HG02943 (cell line): ENCODE measurements at regions not wholly inside any gene's neighbourhood (a gene's known extent, or its start where the extent isn't known, plus 50 kb on each side); places are given as distances from the start of the nearest gene placed in this dataset.

Experiments
- ATAC-seq: cut with Tn5 transposase; IDR thresholded peaks from one replicate; pipeline ENCODE4 v1.9.1; 2021; ENCODE audit warnings: mild to moderate bottlenecking, low read depth, moderate library complexity; ENCODE audit not compliant: unreplicated experiment

DNA sequence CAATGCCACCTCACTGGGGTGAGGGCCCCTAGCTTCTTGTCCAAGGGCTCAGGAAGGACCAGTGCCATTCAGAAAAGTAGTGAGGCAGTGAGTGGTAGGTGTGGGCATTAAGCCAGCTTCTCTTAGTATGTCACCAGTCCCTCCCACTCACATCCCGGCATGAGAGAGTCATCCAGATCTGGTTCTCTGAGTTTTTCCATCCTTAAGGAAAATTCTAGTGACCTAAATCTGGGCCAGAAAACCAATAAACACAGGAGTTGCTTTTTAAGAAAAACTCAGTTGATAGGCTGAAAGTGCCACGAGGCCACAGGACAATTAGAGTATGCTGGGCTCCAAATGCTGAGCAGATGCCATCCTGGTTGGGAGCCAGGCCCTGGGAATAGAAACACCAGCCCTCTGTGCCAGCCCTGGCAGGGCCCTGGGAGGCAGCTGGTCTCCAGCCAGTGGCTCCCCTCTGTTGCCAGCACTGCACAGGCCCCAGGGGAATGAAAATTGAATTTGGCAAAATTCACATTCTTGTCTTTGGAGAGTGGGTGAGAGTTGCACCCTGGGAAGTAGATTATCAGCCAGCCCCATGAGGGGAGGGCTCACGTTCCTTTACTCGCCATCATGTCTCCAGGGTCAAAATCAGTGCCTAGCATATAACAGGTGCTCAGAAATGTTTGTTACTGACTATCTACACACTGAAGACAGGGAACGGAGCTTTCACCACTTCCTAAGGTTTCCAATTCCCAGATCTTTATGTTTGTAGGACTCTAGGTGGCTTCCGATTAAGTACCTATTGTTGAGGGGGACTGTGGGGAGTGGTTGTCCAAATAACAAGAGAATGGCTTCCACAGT is 52.8 kb downstream of the FAM43A start:
- ATAC-seq: no peak

DNA sequence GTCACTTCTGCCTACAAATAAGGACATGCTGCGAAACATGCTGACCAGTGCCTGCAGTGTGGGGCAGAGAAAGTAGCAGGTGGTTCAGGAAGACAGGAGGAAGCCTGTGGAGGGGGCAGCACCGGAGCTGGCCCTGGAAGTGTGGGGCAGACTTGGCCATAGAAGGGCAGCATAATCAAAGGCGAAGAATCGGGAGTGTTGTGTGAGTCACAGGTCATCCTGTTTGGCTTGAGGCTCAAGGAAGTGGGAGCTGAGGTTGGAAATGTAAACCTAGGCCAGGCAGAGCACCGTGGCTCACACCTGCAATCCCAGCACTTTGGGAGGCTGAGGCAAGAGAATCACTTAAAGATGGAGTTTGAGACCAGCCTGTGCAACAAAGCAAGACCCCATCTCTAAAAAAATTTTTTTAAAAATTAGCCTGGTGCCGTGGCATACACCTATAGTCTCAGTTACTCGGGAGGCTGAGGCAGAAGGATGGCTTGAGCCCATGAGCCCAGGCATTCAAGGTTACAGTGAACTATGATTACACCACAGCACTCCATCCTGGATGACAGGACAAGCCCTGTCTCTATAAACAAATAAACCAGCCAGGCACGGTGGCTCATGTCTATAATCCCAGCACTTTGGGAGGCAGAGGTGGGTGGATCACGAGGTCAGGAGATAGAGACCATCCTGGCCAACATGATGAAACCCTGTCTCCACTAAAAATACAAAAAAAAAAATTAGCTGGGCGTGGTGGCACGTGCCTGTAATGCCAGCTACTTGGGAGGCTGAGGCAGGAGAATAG is 54.0 kb downstream of the FAM43A start:
- ATAC-seq: no peak

DNA sequence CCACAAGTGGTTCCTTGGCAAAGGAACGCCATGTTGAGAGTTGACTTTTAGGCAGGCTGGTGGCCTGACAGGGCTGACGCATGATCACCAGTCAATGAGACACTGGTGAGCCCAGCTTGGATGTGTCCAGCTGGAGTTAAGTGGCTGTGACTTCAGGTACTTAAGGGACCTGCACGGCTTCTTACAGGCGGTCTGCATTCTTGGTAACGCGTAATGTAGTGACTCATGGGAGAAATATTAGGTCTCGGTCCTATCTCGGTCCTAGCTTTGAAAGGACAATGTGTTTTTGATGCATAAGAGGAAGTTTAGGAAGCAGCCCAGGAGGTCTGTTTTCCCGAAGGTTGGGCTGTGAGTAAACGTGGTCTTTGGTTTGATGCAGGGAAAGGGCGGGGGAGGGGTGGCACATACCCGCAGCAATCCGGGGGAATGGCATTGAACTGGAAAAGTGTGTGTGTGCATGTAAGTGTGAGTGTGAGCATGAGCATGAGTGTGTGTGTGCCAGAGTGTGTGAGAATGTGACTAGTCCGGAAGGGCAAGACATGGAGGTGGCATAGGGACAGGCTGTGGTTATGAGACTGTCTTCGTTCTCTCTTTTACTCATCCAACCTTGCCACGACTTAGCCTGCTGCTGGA is 55.3 kb downstream of the FAM43A start:
- no peak for ATAC-seq

DNA sequence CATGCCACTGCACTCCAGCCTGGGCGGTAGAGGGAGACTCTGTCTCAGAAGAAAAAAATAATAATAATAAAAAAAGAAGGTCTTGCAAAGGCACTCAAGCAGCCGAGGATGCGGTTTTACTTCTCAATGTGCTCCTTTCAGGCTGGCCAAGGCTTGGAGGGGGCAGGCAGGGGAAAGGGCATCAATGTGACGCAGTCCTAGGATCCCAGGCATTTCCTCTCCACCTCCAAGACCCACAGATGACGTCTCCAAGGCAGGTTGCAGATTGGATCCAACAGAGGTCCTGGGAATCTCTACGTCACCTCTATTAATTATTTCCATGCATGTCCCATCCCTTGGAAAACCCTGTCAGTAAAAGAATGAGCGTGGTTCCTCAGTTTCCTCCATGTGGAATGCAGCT is 56.2 kb downstream of the FAM43A start:
- no peak for ATAC-seq

DNA sequence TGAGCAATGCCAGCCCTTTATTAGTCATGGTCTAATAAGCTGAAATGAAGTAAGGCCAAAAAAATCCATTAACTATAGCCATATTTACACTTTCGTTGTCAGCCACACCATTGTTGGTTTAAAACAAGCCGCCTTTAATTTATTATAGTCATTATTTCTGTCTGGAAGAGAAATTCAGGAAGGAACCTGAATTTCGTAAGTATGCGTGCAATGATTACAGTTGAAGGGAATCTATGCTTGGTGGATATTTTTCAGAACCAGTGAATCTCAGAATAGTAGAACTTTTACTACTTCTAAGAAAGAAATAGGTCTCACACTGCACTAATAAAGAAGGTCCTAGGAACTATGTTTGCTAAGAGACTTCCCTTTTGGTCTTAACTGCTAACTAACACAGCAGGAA is 59.1 kb downstream of the FAM43A start:
- ATAC-seq: no peak

DNA sequence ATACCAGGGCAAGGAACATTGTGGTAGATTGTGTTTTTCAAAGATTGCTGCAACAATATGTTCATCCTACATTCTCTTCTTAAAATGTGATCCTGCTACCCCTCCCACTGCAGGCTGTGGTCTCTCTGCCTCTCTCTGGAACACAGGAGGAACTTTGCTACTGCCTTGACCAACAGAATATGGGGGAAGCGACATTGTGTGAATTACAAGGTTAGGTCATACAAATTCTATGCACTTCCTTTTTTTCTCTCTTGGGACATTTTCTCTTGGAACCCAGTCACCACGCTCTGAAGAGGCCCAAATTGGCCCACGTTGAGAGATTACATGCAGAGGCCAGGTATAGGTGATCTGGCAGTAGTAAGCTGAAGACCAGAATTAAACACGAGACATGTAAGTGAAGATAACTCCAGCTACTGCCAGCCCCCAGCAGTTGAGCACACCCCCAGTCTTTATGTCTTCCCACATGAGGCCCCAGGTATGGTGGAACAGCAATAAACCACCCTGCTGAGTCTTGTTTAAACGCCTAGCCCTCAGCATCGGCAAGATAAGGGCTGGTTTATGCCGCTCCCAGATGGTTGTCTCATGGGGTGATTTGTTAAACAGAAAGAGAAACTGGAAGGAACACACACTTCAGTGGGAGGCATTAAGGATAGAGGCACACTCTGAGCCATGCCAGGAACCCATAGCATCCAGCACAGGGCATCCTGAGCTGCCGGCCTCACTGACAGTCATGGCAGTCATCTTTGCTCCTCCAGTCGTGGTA is 59.9 kb downstream of the FAM43A start:
- no peak for ATAC-seq

DNA sequence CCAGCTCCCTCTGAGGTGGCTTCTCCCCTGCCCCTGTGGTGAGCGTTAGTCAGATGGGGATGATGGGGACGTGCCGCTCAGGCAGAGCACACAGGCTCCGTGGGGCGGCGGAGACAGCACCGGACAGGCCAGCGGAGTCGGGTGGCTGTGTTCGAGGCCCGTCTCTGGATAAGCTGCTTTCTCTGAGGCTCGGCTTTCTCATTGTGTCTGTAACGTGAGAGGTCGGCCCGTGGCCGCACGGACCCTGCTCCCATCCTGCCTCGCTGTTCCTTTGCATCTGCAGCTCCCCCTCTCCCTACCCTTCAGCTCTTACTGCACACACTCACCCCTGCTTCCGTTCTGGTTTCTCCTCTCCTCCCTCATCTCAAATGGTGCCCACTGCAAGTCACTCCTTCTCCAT is 62.5 kb downstream of the FAM43A start:
- ATAC-seq: no peak

DNA sequence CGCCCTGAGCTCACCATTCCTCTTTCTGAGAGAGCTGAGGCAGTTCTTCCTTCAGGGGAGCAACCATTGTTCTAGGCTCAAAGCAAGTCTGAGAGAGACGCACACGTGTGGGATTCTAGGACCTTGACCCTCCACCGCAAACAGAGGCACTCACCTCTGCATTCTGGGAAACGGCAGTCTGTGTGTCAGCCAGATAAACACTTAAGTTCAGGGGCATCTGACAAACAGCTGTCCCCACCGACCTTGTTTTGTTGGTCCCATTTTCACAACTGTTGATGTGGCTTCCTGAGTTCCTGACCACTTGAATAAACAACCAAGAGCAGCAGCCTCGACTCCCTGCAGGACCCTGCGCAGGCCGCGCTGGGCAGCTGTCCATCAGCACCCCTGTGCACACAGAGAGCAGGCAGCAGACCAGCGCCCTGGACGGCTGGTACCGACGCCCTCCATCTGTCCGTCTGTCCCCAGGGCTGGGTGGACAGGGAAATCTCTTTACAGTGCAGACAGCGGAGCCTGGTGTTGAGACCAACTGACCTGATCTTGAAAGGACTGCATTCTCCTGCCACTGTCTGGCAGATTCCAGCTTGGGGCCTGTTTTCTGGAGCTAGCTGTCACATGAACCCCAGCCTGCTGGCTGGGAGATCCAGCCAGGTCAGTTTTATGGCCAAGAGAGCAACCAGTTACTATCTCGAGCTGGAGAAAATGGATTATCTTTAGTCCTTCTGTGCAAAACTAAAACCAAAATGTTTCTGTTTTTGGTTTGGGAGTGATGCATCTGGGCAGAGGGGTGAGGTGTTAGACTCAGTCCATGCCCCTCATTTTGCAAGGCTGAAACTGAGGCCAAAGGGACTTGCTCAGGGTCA is 64.2 kb downstream of the FAM43A start:
- ATAC-seq: no peak

DNA sequence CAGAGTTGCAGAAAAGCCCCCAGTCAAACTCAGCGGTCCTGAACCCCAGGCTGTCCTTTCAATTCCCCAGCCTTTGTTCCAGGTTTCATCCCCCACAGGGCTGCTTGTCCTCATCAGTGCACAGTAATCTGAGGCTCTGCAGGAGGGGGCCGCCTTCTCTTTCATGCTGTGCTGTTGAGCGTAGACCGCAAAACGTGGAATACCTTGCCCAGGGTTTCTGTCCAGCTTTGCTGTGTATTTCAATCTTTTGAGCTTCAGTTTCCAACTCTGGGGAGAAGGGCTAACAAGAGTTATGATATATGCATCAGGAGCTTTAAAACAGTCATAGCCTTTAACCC is 64.8 kb downstream of the FAM43A start:
- ATAC-seq: no peak

DNA sequence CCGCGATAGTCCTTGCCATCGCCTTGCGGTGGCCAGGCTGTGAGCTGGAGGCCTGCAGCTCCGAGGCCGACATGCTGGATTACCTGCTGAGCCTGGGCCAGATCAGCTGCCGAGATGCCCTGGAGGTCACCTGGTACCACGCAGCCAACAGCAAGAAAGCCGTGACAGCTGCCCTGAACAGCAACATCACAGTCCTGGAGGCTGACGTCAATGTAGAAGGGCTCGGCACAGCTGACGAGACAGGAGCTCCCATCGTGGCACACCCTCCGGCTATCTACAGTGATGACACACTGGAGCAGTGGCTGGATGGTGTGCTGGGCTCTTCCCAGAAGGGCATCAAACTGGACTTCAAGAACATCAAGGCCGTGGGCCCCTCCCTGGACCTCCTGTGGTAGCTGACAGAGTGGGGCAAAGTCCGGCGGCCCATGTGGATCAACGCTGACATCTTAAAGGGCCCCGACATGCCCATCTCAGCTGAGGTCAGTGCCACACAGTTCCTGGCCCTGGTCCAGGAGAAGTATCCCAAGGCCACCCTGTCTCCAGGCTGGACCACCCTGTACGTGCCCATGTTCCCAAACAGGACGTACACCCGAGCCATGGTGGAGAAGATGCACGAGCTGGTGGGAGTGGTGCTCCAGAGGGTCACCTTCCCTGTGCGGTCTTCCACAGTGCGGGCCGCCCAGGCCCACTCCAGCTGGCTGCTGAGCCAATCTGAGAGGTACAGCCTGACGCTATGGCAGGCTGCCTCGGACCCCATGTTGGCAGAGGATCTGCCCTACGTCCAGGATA is 70.2 kb downstream of the FAM43A start:
- ATAC-seq: no peak

DNA sequence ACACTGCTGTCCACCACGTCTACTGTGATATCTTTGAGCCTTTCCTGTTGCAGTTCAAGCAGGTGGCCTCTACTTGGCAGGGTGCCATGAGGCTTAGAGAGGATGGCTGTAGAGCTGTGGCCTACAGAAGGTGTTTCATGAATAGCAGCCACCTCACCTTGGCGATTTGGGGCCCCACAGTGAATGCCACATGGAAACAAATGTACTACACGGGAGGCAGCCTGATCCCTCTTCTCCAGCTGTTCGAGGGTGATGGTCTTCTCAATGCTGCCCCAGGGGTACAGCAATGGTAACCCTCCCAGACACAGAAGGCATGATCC is 70.7 kb downstream of the FAM43A start:
- no peak for ATAC-seq

DNA sequence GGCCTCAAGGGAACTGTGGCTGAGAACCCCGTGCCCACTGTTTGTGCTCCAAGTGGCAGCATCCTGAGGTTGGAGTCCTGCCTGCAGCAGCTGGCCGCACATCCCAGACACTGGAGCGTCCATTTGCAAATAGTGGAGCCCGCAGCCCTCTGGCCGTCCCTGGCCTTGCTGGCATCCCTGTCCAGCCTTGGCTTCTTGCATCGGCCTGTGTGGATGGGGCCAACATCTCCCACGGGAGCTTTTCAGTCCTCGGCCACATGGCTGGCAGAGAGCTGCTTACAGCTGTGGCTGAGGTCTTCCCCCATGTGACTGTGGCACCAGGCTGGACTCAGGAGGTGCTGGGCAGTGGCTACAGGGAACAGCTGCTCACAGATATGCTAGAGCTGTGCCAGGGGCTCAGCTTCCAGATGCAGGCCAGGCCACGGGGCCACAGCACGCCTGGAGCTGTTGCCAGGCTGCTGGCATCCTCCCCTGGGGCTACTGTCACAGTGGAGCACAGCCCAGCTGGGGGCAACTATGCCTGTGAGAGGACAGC is 71.2 kb downstream of the FAM43A start:
- ATAC-seq: no peak

DNA sequence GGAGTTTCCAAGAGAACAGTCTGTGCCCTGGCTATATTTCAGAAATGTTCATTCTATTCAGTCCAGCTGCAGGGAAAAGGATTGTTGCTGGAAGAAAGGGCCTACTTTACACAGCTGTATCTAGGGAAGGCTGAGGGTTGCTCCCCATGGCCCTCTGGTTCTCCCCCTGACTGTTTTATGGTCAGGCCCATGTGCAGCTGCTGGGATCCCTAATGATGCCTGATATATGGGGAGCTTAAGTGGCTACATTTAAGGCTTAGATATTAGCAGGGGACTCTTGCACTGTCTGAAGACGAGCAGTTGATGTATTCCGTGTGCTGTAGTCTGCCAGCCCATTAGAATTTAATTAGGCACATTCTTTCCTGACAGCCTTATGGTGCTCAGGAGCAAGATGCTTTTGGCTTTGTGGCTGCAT is 72.0 kb downstream of the FAM43A start:
- no peak for ATAC-seq

DNA sequence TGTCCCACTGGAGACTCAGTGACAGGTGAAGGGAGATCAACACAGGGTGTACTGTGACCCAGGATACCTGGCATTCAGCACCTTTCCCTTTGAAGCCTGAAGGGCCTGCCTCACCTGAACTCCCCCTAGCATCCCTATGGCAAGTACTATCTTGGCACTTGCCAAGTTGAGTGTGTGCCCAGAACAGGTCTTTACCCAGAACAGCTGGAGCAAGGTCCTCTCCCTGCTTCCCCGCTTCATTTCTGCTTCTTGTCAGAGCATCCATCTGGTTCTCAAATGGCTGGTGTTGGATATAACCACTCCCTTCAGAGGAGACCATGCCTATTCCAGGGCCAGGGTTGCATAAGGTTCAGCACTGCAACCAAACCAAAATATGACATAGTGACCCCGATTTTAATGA is 73.0 kb downstream of the FAM43A start:
- no peak for ATAC-seq

DNA sequence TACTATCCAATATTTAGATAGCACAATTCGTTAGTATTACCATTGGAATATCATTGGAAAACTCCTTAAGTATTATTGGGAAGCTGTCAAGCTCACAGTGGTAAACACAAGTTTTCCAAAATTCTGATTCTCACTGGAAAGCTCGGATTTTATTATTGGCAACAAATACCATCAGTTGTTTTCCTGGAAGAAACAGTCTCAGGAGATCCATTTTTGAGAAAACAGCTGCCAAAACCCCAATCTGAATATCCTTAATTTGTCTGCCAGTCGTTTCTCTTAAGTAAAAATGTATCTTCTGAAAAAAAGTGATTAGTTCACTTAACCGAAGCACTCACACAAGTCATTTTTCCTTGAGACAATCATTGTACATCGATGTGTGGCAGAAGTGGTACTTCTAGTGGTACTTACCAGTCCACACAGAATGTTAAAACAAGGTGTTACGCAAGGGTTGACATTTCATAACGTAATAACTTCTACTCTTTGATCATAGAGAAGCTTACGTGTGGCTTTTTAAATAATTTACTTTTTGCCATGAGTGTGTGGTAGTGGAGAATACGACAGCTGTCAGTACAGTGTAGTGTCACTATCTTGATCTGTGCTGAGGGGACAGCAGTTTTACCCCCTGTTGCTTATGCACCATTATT is 74.9 kb downstream of the FAM43A start:
- ATAC-seq: no peak

DNA sequence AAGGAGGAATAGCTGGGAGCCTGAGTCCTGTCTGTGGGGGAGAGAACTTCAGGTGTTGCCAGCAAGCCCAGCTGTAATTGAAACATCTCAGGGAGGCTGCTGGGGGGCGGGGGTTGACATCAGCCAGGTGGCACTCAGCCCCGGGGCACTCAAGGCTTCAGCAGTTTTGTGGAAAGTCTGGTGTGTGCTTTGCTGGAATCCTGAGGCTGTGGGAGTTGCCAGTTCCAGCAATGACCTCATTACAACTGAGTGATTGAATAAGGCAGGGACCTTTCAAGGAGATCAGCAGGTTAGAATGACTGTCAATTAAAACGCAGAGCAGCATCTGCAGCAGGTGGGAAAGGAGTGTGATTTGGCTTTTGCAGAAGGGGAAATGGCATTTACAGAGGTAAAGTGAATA is 75.7 kb downstream of the FAM43A start:
- ATAC-seq: no peak

DNA sequence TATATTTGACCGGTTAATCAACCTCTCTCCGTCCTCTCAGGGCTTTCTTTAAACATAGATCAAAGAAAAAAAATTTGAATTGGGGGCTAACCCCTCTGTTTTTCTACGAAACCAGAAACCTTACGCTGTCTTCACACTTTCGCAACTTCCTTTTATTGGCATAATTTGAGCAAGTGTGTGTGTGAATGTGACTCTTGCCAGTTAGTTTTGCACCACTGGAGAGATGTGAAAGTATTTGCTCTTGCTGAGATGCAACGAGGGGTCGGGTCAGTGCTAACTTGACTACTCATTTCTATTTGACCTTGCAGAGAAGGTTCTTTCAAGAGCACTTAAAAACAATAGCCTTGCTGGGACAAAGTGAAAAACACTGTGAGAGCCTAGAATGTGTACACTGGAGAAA is 81.2 kb downstream of the FAM43A start:
- ATAC-seq: no peak

DNA sequence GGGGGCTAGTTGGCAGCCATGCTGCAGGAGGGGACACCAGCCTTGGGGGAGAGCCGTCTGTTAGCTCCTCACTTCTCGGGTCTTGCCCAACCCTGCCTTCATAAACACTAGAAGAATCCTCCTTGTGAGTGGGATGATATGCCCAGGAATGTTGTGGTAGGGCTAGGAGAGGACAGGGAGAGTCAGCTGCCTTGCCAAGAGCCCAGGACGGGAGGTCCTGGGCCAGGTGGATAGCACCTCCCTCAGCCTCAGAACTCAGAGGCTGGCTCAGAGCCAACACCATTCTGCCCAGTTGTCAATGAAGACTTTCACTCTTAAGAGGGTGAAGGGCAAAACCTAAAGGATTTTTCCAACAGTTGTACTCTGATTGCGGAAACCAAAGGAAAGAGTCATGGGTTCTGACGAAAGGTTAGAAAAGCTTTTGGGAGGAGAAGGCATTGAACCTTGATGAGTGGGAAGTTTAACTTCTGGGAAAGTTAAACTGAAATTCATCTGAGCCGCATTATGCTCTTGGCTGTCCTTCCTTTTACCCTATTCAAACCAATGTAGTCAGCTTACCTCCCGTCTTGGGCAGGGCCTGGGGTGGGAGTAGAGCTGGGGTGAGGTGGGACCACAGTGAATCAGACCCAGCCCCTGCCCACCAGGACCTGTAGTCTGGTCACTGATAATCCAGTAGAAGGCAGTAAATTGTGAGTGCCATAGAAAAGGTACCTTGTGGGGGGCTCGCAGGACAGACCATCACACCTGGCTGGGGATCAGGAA is 81.9 kb downstream of the FAM43A start:
- ATAC-seq: no peak
